D721Med (cell line): ENCODE measurements at regions not wholly inside any gene's neighbourhood (a gene's known extent, or its start where the extent isn't known, plus 50 kb on each side); places are given as distances from the start of the nearest gene placed in this dataset.
"Not testable (repeated sequence)": the region's sequence is repeated elsewhere in the genome, so short reads cannot be mapped to it uniquely, and the experiment has no call there.

Experiments used
- DNase-seq: peaks from one replicate; pipeline ENCODE4 v3.0.0; 2011; ENCODE audit warnings: low spot score; ENCODE audit not compliant: insufficient read length
- FAIRE-seq: peaks from 2 replicates; lab custom pipeline; 2011; peaks lifted over from hg19 to GRCh38; lab: Jason Lieb, UNC
- TF ChIP-seq, protein P1 (sequence below): IDR thresholded peaks from 2 replicates; pipeline ENCODE4 v1.5.1; 2012; ENCODE audit warnings: mild to moderate bottlenecking, control low read depth; ENCODE audit not compliant: insufficient read depth; ENCODE audit errors: missing control alignments

DNA sequence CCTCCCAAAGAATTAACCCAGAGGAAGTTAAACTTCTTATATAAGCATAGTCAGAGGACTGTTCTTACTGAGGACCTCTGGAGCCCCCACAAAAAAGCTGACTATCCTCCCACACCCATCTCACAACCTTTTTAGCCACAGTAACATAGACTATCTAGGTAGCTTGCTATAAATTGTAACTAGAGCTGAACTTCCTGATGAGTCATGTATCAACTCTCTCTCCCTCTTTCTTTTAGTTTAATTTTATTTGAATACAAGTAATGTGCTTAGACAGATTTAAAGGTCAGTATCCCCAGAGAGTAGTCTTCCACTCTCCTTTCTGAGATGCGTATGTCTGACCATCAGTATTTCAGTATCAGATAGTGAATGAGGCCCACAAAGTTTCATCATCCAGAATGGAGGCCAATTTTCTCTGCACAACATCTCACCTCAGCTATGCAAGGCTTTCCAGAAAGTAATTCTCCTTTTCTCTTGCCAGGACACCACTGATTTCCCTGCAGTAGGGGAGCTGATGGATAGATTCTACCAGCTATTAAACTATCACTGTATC lies 104.0 kb upstream of the MYRIP start:
- TF ChIP-seq, protein P1, sequence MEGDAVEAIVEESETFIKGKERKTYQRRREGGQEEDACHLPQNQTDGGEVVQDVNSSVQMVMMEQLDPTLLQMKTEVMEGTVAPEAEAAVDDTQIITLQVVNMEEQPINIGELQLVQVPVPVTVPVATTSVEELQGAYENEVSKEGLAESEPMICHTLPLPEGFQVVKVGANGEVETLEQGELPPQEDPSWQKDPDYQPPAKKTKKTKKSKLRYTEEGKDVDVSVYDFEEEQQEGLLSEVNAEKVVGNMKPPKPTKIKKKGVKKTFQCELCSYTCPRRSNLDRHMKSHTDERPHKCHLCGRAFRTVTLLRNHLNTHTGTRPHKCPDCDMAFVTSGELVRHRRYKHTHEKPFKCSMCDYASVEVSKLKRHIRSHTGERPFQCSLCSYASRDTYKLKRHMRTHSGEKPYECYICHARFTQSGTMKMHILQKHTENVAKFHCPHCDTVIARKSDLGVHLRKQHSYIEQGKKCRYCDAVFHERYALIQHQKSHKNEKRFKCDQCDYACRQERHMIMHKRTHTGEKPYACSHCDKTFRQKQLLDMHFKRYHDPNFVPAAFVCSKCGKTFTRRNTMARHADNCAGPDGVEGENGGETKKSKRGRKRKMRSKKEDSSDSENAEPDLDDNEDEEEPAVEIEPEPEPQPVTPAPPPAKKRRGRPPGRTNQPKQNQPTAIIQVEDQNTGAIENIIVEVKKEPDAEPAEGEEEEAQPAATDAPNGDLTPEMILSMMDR = no peak
- FAIRE-seq (no peak), DNase-seq (no peak)

DNA sequence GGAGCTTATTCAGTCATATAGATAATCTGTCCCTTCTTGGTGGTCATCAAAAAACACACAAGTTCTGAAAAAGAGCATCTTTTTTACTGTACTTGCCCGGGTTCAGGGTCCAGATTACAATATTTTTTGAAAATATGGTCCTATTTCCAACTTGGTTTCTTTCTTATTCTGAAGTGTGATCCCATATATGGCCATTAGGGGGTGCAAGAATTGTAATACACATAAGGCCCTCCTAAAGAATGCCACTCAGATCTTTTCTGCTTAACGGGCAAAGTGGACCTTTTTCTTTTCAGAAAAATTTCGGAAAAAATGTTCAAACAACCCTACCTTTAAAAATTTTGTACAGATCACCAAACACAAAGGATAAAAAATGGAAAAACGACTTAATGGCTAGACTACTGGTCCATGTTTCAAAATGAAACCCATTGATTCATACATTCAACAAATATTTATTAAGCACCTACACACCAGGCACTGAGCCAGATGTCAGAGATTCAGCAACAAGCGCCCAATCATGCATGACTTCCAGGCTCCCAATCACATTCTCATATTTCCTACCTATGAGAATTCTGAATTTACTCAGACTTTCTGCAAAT lies 102.0 kb upstream of the MYRIP start:
- TF ChIP-seq, protein P1 = peak; percentile 66
- DNase-seq (no peak), FAIRE-seq (peak; percentile 48)

DNA sequence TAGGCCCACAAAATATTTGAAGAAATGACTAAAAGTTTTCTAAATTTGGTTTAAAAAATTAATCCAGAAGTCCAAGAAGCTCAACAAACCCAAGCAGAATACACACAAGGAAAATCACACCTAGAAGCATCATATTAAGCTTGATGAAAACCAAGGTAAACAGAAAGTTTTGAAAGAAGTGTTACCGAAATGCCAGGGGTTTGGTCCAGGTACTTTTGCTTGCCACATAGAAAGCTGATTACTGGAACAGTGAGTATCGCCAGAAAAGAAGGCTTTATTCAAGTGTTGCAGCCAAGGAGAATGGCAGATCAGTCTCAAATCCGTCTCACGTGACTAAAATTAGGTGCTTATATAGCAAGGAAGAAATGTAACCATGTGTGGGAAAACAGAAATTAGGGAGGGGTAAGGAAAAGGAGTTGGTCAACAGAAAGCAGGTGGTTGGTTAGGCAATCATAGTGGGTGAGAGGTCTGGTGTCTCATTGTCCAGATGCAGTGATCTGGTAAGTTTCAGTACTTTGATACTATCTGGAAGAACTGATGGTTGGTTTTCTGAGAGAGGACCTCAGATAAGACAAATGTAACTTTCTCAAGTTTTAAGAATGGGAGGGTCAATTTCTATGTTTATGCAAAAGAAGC lies 96.9 kb upstream of the MYRIP start:
- FAIRE-seq = no peak
- TF ChIP-seq, protein P1 = no peak
- no peak for DNase-seq

DNA sequence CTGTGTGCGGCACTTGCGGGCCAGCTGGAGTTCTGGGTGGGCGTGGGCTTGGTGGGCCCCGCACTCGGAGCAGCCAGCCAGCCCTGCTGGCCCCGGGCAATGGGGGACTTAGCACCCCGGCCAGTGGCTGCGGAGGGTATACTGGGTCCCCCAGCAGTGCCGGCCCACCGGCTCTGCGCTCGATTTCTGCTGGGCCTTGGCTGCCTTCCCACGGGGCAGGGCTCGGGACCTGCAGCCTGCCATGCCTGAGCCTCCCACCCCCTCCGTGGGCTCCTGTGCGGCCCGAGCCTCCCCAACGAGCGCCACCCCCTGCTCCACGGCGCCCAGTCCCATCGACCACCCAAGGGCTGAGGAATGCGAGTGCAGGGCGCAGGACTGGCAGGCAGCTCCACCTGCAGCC lies 96.1 kb upstream of the MYRIP start:
- not testable (repeated sequence) for FAIRE-seq, DNase-seq

DNA sequence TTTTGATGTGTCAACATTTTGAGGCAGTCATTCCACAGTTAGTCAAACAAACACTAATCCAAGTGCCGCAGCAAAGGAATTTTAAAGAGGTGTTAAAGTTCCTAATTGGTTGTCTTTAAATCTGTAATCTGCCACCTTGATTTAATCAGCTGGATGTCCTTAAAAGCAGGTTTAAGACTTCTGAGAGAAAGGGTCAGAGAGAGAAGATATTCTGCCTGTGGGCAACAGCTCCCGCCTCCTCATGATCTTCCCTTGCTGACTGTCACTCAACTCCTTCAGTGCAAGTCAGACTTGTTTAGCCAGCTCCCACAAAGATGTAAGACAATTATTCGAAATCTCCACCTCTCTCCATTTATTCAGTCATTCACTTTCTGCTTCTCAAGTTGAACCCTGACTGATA lies 92.6 kb upstream of the MYRIP start:
- no peak for DNase-seq
- TF ChIP-seq, protein P1 = no peak

DNA sequence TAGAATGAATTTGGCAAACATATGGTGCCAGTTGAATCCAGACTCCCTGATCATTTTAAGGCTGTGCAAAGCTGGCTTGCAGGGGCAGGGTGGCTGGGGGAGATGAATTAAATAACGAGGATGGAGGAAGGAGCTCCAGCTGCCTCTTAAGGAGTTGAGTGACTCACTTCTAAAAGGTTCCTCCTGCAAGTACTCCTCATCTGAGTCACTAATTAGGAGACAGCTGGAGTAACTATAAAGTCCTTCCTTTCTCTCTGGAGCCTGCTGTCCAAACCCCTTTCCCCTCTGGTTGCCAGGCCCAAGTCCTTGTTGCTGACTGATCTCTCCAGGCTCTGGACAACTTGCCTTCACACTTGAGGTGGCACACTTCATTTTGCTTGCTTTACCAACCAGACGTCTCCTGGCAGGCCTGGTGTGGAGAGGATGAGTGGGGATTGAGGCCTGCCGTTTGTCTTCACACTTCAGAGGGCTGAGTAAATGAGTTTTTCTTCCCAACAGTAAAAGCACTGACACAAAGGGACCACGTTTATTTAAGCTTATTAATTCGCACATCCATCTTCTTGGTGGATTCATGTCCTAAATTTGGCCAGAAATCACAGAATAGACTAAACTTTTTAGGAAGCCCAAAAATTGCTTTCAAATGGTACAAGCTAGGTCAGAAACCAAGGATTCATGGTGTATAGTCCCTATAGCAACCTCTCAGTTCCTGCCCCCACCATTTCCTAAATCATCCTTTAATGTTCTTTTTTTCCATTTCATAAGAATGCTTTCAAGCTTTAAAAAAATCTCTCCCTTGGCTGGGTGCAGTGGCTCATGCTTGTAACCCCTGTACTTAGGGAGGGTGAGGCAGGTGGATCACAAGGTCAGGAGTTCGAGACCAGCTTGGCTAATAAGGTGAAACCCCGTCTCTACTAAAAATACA lies 90.5 kb upstream of the MYRIP start:
- TF ChIP-seq, protein P1 = no peak
- FAIRE-seq (no peak), DNase-seq (no peak)

More for the DNA sequence above, 92.6 kb upstream of the MYRIP start:
- no peak for FAIRE-seq

DNA sequence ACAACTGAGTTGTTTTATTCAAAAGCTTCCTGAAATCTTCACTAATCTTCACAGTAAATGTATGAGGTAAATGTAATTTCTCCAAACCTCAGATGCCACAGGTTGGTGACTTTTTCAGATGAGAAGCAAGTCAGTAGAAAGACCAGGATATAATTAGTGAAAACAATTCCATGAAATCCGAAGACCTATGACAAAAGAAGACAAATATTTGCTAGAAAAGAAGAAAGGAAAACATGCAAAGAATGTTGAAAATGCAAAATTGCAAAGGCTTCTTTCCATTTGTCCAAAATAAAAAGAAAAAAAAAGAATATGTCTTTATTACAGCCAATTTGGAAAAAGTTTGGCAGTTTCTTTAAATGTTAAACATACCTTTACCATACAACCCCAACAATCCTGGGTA lies 88.3 kb upstream of the MYRIP start:
- FAIRE-seq (no peak), DNase-seq (no peak)
- TF ChIP-seq, protein P1 = no peak
